ACC112 (cell line): ENCODE measurements at regions not wholly inside any gene's neighbourhood (a gene's known extent, or its start where the extent isn't known, plus 50 kb on each side); places are given as distances from the start of the nearest gene placed in this dataset.

Experiments
- H2AFZ ChIP-seq: fragments of 200-600 bp; sonication (generic); one replicate; pipeline ENCODE4 v1.6.0; 2017; ENCODE audit warnings: antibody characterized with exemption, low read length; ENCODE audit not compliant: unreplicated experiment
- H3K27ac ChIP-seq: fragments of 200-600 bp; sonication (generic); 2 replicates; pipeline ENCODE4 v1.5.1; 2014; ENCODE audit warnings: low read depth, mild to moderate bottlenecking, antibody characterized with exemption, low read length, moderate library complexity
- H3K27me3 ChIP-seq: fragments of 200-600 bp; sonication (generic); 2 replicates; pipeline ENCODE4 v1.6.1; 2014; ENCODE audit warnings: mild to moderate bottlenecking, antibody characterized with exemption, low read length, moderate library complexity, mixed read lengths; ENCODE audit not compliant: insufficient read depth
- H3K36me3 ChIP-seq: fragments of 200-600 bp; sonication (generic); 2 replicates; pipeline ENCODE4 v1.6.1; 2016; ENCODE audit warnings: mild to moderate bottlenecking, antibody characterized with exemption, low read length, moderate library complexity, mixed read lengths; ENCODE audit not compliant: insufficient read depth
- H3K4me1 ChIP-seq: fragments of 200-600 bp; sonication (generic); one replicate; pipeline ENCODE4 v1.6.1; 2016; ENCODE audit warnings: low read length, mixed read lengths; ENCODE audit not compliant: insufficient read depth, unreplicated experiment, control insufficient read depth
- H3K4me3 ChIP-seq: fragments of 200-600 bp; sonication (generic); 2 replicates; pipeline ENCODE4 v1.5.1; 2014; ENCODE audit warnings: mild to moderate bottlenecking, low read depth, low read length
- H3K79me2 ChIP-seq: fragments of 200-600 bp; sonication (generic); one replicate; pipeline ENCODE4 v1.6.0; 2016; ENCODE audit warnings: low read length; ENCODE audit not compliant: control insufficient read depth, unreplicated experiment, insufficient read depth

- Histone ChIP-seq H3K4me1 (peaks cover 3% of the 10 kb centered on the region), H3K36me3 (no peaks in the 10 kb centered on the region), H3K79me2 (no peaks in the 10 kb centered on the region), H3K27me3 (no peaks in the 10 kb centered on the region), H2AFZ (no peak overlapping the region), H3K4me3 (no peak overlapping the region), H3K27ac (no peak overlapping the region)
Measured at GRCh38 chr1:103208844-103209243, 100.5 kb upstream of the COL11A1 start.

DNA sequence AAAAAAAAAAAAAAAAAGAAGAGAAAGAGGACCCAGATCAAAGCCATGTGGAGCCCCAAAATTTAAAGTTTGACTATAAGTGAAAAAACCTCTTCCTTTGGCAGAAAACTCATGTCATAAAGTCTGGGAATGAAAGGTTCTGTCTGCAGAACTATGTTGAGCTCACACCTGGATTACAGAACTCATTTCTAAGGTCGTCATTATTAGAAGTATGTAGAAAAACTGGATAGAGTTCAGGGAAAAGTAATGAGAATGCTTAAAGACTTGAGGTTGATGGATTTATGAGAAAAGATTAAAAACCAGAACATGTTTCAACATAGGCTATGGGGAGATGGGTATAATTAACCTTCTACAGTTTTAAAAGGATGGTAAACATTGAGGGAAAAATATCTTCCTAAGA, 90.7 kb upstream of the COL11A1 start:
- Histone ChIP-seq H3K27me3 (no peaks in the 10 kb centered on the region), H2AFZ (no peak overlapping the region), H3K27ac (no peak overlapping the region), H3K4me3 (no peak overlapping the region), H3K79me2 (no peaks in the 10 kb centered on the region), H3K36me3 (no peaks in the 10 kb centered on the region), H3K4me1 (no peaks in the 10 kb centered on the region)

- H3K4me1 ChIP-seq = no peaks in the 10 kb centered on the region
- H2AFZ ChIP-seq = no peak overlapping the region
- H3K27me3 ChIP-seq = no peaks in the 10 kb centered on the region
- H3K27ac ChIP-seq = no peak overlapping the region
- H3K4me3 ChIP-seq = no peak overlapping the region
- H3K79me2 ChIP-seq = no peaks in the 10 kb centered on the region
- no peaks in the 10 kb centered on the region for H3K36me3 ChIP-seq
Measured at GRCh38 chr1:103198076-103198475, 89.8 kb upstream of the COL11A1 start.

- no peaks in the 10 kb centered on the region for H3K4me1 ChIP-seq
- H3K27me3 ChIP-seq = no peaks in the 10 kb centered on the region
- no peaks in the 10 kb centered on the region for H3K36me3 ChIP-seq
- H2AFZ ChIP-seq = no peak overlapping the region
- H3K4me3 ChIP-seq = no peak overlapping the region
- H3K79me2 ChIP-seq = no peaks in the 10 kb centered on the region
- H3K27ac ChIP-seq = no peak overlapping the region
Measured at GRCh38 chr1:103197216-103197615, 88.9 kb upstream of the COL11A1 start.

DNA sequence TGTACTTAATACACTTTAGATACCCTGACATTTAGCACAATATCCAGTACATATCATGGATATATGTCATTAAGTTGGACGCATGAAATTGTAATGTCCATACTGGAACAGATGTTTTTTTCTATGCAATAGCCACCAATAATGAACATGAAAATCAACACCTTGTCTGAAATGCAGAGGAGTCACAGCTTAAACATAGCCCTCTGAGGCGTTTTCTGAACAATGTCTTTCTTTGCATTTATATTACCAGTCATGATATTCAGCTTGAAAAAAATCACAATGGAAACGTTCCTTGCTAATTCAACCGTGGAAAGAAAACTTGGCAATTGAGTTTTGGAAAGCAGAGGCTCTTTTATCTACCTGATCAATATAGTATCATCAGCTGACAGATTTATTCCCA, 86.7 kb upstream of the COL11A1 start:
- no peaks in the 10 kb centered on the region for H3K79me2 ChIP-seq
- H3K4me1 ChIP-seq = no peaks in the 10 kb centered on the region
- no peak overlapping the region for H2AFZ ChIP-seq
- no peak overlapping the region for H3K27ac ChIP-seq
- no peaks in the 10 kb centered on the region for H3K27me3 ChIP-seq
- no peak overlapping the region for H3K4me3 ChIP-seq
- H3K36me3 ChIP-seq = no peaks in the 10 kb centered on the region

- Histone ChIP-seq H3K79me2 (no peaks in the 10 kb centered on the region), H3K4me3 (no peak overlapping the region), H3K4me1 (no peaks in the 10 kb centered on the region), H3K27me3 (no peaks in the 10 kb centered on the region), H2AFZ (no peak overlapping the region), H3K36me3 (no peaks in the 10 kb centered on the region), H3K27ac (no peak overlapping the region)
Measured at GRCh38 chr1:103194060-103194459, 85.7 kb upstream of the COL11A1 start.

- no peaks in the 10 kb centered on the region for H3K36me3 ChIP-seq
- no peaks in the 10 kb centered on the region for H3K4me1 ChIP-seq
- H3K27me3 ChIP-seq = no peaks in the 10 kb centered on the region
- H3K27ac ChIP-seq = no peak overlapping the region
- no peaks in the 10 kb centered on the region for H3K79me2 ChIP-seq
- no peak overlapping the region for H2AFZ ChIP-seq
- no peak overlapping the region for H3K4me3 ChIP-seq
Measured at GRCh38 chr1:103191327-103191726, 83.0 kb upstream of the COL11A1 start.

DNA sequence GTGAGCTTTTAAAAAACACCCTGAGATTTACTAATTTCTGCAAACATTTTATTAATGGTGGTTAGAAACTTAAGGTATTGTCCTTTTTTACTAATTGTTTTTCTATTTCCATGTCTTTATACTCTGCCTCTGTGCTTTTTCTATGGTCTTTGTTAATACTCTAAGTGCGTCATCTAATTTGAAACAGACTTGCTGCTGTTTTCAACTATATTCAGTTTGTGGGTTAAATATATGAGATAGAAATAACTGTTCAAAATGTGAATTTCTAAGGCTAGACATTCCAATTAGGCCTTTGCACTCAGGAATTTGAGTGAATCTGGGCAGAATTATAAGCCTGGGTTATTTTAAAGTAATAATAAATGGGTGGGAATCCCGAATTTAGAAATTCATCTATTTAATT, 82.4 kb upstream of the COL11A1 start:
- H3K27me3 ChIP-seq = no peaks in the 10 kb centered on the region
- no peaks in the 10 kb centered on the region for H3K79me2 ChIP-seq
- no peak overlapping the region for H3K27ac ChIP-seq
- H3K36me3 ChIP-seq = no peaks in the 10 kb centered on the region
- no peak overlapping the region for H3K4me3 ChIP-seq
- H3K4me1 ChIP-seq = no peaks in the 10 kb centered on the region
- H2AFZ ChIP-seq = no peak overlapping the region

- H3K79me2 ChIP-seq = no peaks in the 10 kb centered on the region
- no peak overlapping the region for H3K27ac ChIP-seq
- H3K4me3 ChIP-seq = no peak overlapping the region
- no peaks in the 10 kb centered on the region for H3K4me1 ChIP-seq
- no peaks in the 10 kb centered on the region for H3K27me3 ChIP-seq
- no peak overlapping the region for H2AFZ ChIP-seq
- H3K36me3 ChIP-seq = no peaks in the 10 kb centered on the region
Measured at GRCh38 chr1:103187673-103188072, 79.4 kb upstream of the COL11A1 start.

GRCh38 chr1:103180660-103181059, 72.3 kb upstream of the COL11A1 start:
- no peaks in the 10 kb centered on the region for H3K36me3 ChIP-seq
- peak overlapping the region; percentile 34 for H2AFZ ChIP-seq
- no peaks in the 10 kb centered on the region for H3K27me3 ChIP-seq
- no peak overlapping the region for H3K4me3 ChIP-seq
- peaks cover 6% of the 10 kb centered on the region for H3K4me1 ChIP-seq
- no peaks in the 10 kb centered on the region for H3K79me2 ChIP-seq
- H3K27ac ChIP-seq = 0 out of 2 replicates have a peak overlapping the region, but pooled peaks have one; percentile 1

GRCh38 chr1:103177108-103177775, 68.9 kb upstream of the COL11A1 start:
- Histone ChIP-seq H2AFZ (no peak overlapping the region), H3K4me1 (peaks cover 6% of the 10 kb centered on the region), H3K27me3 (no peaks in the 10 kb centered on the region), H3K36me3 (no peaks in the 10 kb centered on the region), H3K27ac (no peak overlapping the region), H3K4me3 (no peak overlapping the region), H3K79me2 (no peaks in the 10 kb centered on the region)
